ENCODE measurements at regions not wholly inside any gene's neighbourhood (a gene's known extent, or its start where the extent isn't known, plus 50 kb on each side); places are given as distances from the start of the nearest gene placed in this dataset.

GRCh38 chr10:36115364-36115763 lies 473.3 kb upstream of the FZD8 start:
- H3K9me3 ChIP-seq (ENCODE audit: low read depth), result no peaks in the 10 kb centered on the region
- no peak for TF ChIP-seq CTCF (IDR thresholded peaks at IDR 0.05; ENCODE audit: low read depth, low read length)
- no peaks in the 10 kb centered on the region for H3K27me3 ChIP-seq
- H3K27ac ChIP-seq, result peak overlapping the region; percentile 76
- H3K4me1 ChIP-seq (ENCODE audit: low read depth), result peaks cover 48% of the 10 kb centered on the region
- H3K4me3 ChIP-seq, result no peak overlapping the region
- no peak for DNase-seq (ENCODE audit: low read depth in 1 of 2, low spot score in 1 of 2)
- no peaks in the 10 kb centered on the region for H3K36me3 ChIP-seq

GRCh38 chr10:36114913-36115312 lies 472.8 kb upstream of the FZD8 start:
- peak; percentile 72 to 94 for DNase-seq (ENCODE audit: low read depth in 1 of 2, low spot score in 1 of 2)
- Histone ChIP-seq H3K4me1 (ENCODE audit: low read depth) (peaks cover 51% of the 10 kb centered on the region), H3K36me3 (no peaks in the 10 kb centered on the region), H3K27ac (peak overlapping the region; percentile 76), H3K4me3 (no peak overlapping the region), H3K27me3 (no peaks in the 10 kb centered on the region), H3K9me3 (ENCODE audit: low read depth) (no peaks in the 10 kb centered on the region)
- no peak for TF ChIP-seq CTCF (IDR thresholded peaks at IDR 0.05; ENCODE audit: low read depth, low read length)

- no peak for TF ChIP-seq CTCF (IDR thresholded peaks at IDR 0.05; ENCODE audit: low read depth, low read length)
- Histone ChIP-seq H3K27ac (peak overlapping the region; percentile 76), H3K27me3 (no peaks in the 10 kb centered on the region), H3K36me3 (no peaks in the 10 kb centered on the region), H3K4me3 (no peak overlapping the region), H3K9me3 (ENCODE audit: low read depth) (no peaks in the 10 kb centered on the region), H3K4me1 (ENCODE audit: low read depth) (peaks cover 51% of the 10 kb centered on the region)
- peak in 1 of 2 donors; percentile 8 for DNase-seq (ENCODE audit: low read depth in 1 of 2, low spot score in 1 of 2)
Observed at GRCh38 chr10:36114141-36114540, 472.0 kb upstream of the FZD8 start.

DNA sequence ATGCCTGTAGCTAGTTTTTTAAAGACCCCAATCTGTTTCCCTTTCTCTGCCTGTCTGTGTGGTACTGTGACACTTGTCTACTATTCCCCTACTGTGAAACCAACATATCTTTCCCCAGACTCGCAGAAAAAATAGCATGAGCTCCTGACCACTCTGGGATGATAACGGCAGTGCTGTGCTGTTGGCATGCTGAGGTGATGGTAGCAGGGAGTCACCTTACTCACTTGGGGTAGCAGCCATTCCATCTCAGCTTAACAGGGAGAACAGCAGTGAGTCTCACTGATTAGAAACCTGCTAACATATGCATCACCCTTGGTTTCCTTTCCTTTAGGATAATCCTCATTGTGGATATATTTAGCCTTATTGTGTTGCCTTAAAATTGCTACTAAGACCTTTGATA lies 469.6 kb upstream of the FZD8 start:
- DNase-seq (ENCODE audit: low read depth in 1 of 2, low spot score in 1 of 2), result peak in 1 of 2 donors; percentile 62
- Histone ChIP-seq H3K4me1 (ENCODE audit: low read depth) (peaks cover 43% of the 10 kb centered on the region), H3K36me3 (no peaks in the 10 kb centered on the region)

DNA sequence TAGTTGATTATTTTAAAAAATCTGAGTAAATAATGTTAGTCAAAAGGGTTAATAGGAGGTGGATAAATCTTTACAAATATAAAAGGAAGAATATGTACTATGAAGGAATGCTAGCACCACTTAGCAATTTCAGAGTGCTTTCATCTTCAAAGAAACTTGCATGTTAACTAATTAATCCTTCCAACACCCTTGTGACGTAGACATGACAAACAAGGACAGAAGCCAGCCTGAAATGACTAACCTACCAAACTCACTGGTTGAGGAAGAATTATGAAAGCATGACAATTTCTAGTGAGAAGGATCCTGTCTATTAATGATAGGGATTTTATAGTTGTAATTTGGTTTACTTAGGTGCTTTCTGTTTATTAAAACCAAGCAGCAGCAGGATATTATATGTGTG lies 468.0 kb upstream of the FZD8 start:
- Histone ChIP-seq H3K4me1 (ENCODE audit: low read depth) (peaks cover 28% of the 10 kb centered on the region), H3K27me3 (no peaks in the 10 kb centered on the region), H3K4me3 (no peak overlapping the region), H3K9me3 (ENCODE audit: low read depth) (no peaks in the 10 kb centered on the region), H3K36me3 (no peaks in the 10 kb centered on the region), H3K27ac (no peak overlapping the region)
- no peak for DNase-seq (ENCODE audit: low read depth in 1 of 2, low spot score in 1 of 2)
- TF ChIP-seq CTCF (IDR thresholded peaks at IDR 0.05; ENCODE audit: low read depth, low read length), result no peak

More for the DNA sequence above, 469.6 kb upstream of the FZD8 start:
- no peak overlapping the region for H3K4me3 ChIP-seq
- TF ChIP-seq CTCF (IDR thresholded peaks at IDR 0.05; ENCODE audit: low read depth, low read length), result no peak
- no peaks in the 10 kb centered on the region for H3K9me3 ChIP-seq (ENCODE audit: low read depth)
- no peaks in the 10 kb centered on the region for H3K27me3 ChIP-seq
- H3K27ac ChIP-seq, result peak overlapping the region; percentile 11
